ENCODE measurements at regions not wholly inside any gene's neighbourhood (a gene's known extent, or its start where the extent isn't known, plus 50 kb on each side); places are given as distances from the start of the nearest gene placed in this dataset.

GRCh38 chr2:9096761-9097160 lies 93.3 kb upstream of the MBOAT2 start:
- no peak overlapping the region for H3K27ac ChIP-seq
- TF ChIP-seq CTCF (conservative IDR thresholded peaks at IDR 0.05) (no peak), ZFX (IDR thresholded peaks at IDR 0.05) (no peak)

- TF ChIP-seq CTCF (conservative IDR thresholded peaks at IDR 0.05) (no peak), ZFX (IDR thresholded peaks at IDR 0.05) (no peak)
- H3K27ac ChIP-seq = no peak overlapping the region
Observed at GRCh38 chr2:9095690-9096089, 92.2 kb upstream of the MBOAT2 start.

GRCh38 chr2:9095226-9095625 lies 91.7 kb upstream of the MBOAT2 start:
- TF ChIP-seq ZFX (IDR thresholded peaks at IDR 0.05) = no peak
- no peak for TF ChIP-seq CTCF (conservative IDR thresholded peaks at IDR 0.05)
- H3K27ac ChIP-seq = no peak overlapping the region

GRCh38 chr2:9094117-9094516 lies 90.6 kb upstream of the MBOAT2 start:
- no peak for TF ChIP-seq ZFX (IDR thresholded peaks at IDR 0.05)
- no peak for TF ChIP-seq CTCF (conservative IDR thresholded peaks at IDR 0.05)

GRCh38 chr2:9093324-9093723 lies 89.8 kb upstream of the MBOAT2 start:
- no peak overlapping the region for H3K27ac ChIP-seq
- TF ChIP-seq ZFX (IDR thresholded peaks at IDR 0.05) (no peak), CTCF (conservative IDR thresholded peaks at IDR 0.05) (no peak)

More at GRCh38 chr2:9094117-9094516, 90.6 kb upstream of the MBOAT2 start:
- H3K27ac ChIP-seq = no peak overlapping the region

GRCh38 chr2:9092383-9093282 lies 89.1 kb upstream of the MBOAT2 start:
- TF ChIP-seq CTCF (conservative IDR thresholded peaks at IDR 0.05) = no peak
- no peak for TF ChIP-seq ZFX (IDR thresholded peaks at IDR 0.05)
- H3K27ac ChIP-seq = no peak overlapping the region

- TF ChIP-seq ZFX (IDR thresholded peaks at IDR 0.05) = no peak
- TF ChIP-seq CTCF (conservative IDR thresholded peaks at IDR 0.05) = no peak
- H3K27ac ChIP-seq = no peak overlapping the region
Observed at GRCh38 chr2:9091811-9092210, 88.3 kb upstream of the MBOAT2 start.

All from C4-2B (cell line).